WTC11 (cell line): ENCODE measurements at regions not wholly inside any gene's neighbourhood (a gene's known extent, or its start where the extent isn't known, plus 50 kb on each side); places are given as distances from the start of the nearest gene placed in this dataset.

Source experiments
- ATF1 ChIP-seq: sonication (generic); formaldehyde crosslinking; IDR thresholded peaks from 2 replicates; pipeline ENCODE4 v1.8.1; 2023; ENCODE audit warnings: mild to moderate bottlenecking, moderate library complexity, missing genetic modification reagents
- ATF6 ChIP-seq: sonication (generic); formaldehyde crosslinking; IDR thresholded peaks from 2 replicates; pipeline ENCODE4 v1.8.1; 2023; ENCODE audit warnings: mild to moderate bottlenecking, missing genetic modification reagents
- E2F4 ChIP-seq: sonication (generic); formaldehyde crosslinking; IDR thresholded peaks from 2 replicates; pipeline ENCODE4 v1.8.1; 2022; ENCODE audit warnings: low read depth, mild to moderate bottlenecking, moderate library complexity, missing genetic modification reagents, borderline replicate concordance
- ETV6 ChIP-seq: sonication (generic); formaldehyde crosslinking; IDR thresholded peaks from 2 replicates; pipeline ENCODE4 v1.8.1; 2022; ENCODE audit warnings: mild to moderate bottlenecking, missing genetic modification reagents
- GABPB1 ChIP-seq: sonication (generic); formaldehyde crosslinking; IDR thresholded peaks from 2 replicates; pipeline ENCODE4 v1.8.1; 2023; ENCODE audit warnings: mild to moderate bottlenecking, missing genetic modification reagents
- GRHL2 ChIP-seq: fragments of 250-450 bp; sonication (Bioruptor Pico); IDR thresholded peaks from 2 replicates; pipeline ENCODE4 v1.8.0; 2022; ENCODE audit warnings: mild to moderate bottlenecking, moderate library complexity; ENCODE audit not compliant: insufficient replicate concordance, severe bottlenecking
- IRF2 ChIP-seq: sonication (generic); formaldehyde crosslinking; IDR thresholded peaks from 2 replicates; pipeline ENCODE4 v1.8.0; 2022; ENCODE audit warnings: low read depth, missing genetic modification reagents, borderline replicate concordance
- PRDM15 ChIP-seq: sonication (generic); formaldehyde crosslinking; IDR thresholded peaks from 2 replicates; pipeline ENCODE4 v1.8.0; 2022; ENCODE audit warnings: missing genetic modification reagents
- PREB ChIP-seq: sonication (generic); formaldehyde crosslinking; IDR thresholded peaks from 2 replicates; pipeline ENCODE4 v1.8.1; 2022; ENCODE audit warnings: mild to moderate bottlenecking, missing genetic modification reagents, moderate library complexity, borderline replicate concordance
- RORB ChIP-seq: fragments of 250-450 bp; sonication (Bioruptor Pico); IDR thresholded peaks from 2 replicates; pipeline ENCODE4 v1.9.0; 2021; ENCODE audit warnings: mild to moderate bottlenecking
- SP1 ChIP-seq: sonication (generic); formaldehyde crosslinking; conservative IDR thresholded peaks from 2 replicates; pipeline ENCODE4 v1.8.1; 2022; ENCODE audit warnings: missing genetic modification reagents
- TCF7 ChIP-seq: sonication (generic); formaldehyde crosslinking; IDR thresholded peaks from 2 replicates; pipeline ENCODE4 v1.8.0; 2022; ENCODE audit warnings: mild to moderate bottlenecking, low read depth, missing genetic modification reagents, moderate library complexity
- ZNF263 ChIP-seq: sonication (generic); formaldehyde crosslinking; IDR thresholded peaks from 2 replicates; pipeline ENCODE4 v1.8.1; 2022; ENCODE audit warnings: low read depth, mild to moderate bottlenecking, moderate library complexity, missing genetic modification reagents
- ZNF281 ChIP-seq: sonication (generic); formaldehyde crosslinking; IDR thresholded peaks from 2 replicates; pipeline ENCODE4 v1.8.0; 2023; ENCODE audit warnings: mild to moderate bottlenecking, missing genetic modification reagents
- ZSCAN18 ChIP-seq: fragments of 250-450 bp; sonication (Bioruptor Pico); IDR thresholded peaks from 2 replicates; pipeline ENCODE4 v2.1.2; 2022; ENCODE audit warnings: mild to moderate bottlenecking, moderate library complexity

GRCh38 chr14:51472881-51473280 lies 178.8 kb upstream of the FRMD6 start (continued):
- TF ChIP-seq ZNF281 (CRISPR knock-in tag) = no peak
- TF ChIP-seq GRHL2 (CRISPR knock-in tag) = no peak
- TF ChIP-seq ATF1 (CRISPR knock-in tag) = no peak
- no peak for TF ChIP-seq ATF6 (CRISPR knock-in tag)
- no peak for TF ChIP-seq PRDM15 (CRISPR knock-in tag)
- TF ChIP-seq ETV6 (CRISPR knock-in tag) = no peak
- no peak for TF ChIP-seq RORB (CRISPR knock-in tag)
- TF ChIP-seq TCF7 = no peak
- TF ChIP-seq GABPB1 (CRISPR knock-in tag) = no peak
- TF ChIP-seq ZSCAN18 (CRISPR knock-in tag) = no peak
- TF ChIP-seq SP1 (CRISPR knock-in tag) = no peak
- TF ChIP-seq ZNF263 (CRISPR knock-in tag) = no peak
- no peak for TF ChIP-seq PREB (CRISPR knock-in tag)
- TF ChIP-seq E2F4 (CRISPR knock-in tag) = no peak
- no peak for TF ChIP-seq IRF2 (CRISPR knock-in tag)
